Stimulated activated naive CD8-positive, alpha-beta T cell treated with anti-CD3 and anti-CD28 coated beads, Interleukin-15, amount 100 ng/mL, for 72 hours (primary cell): ENCODE measurements at regions not wholly inside any gene's neighbourhood (a gene's known extent, or its start where the extent isn't known, plus 50 kb on each side); places are given as distances from the start of the nearest gene placed in this dataset.

Experiments
- ATAC-seq: fragments of 150-1000 bp; cut with Tn5 transposase; 2 replicates; pipeline ENCODE4 v1.10.0; 2021; ENCODE audit warnings: mild to moderate bottlenecking, moderate library complexity
- DNase-seq, 2 donors: peaks; one replicate each; pipeline ENCODE4 v3.0.0; 2021 to 2022
- H3K27ac Mint-ChIP-seq, 2 donors: one replicate each; pipeline ENCODE4 v1.8.0; 2022; ENCODE audit warnings: mild to moderate bottlenecking in 2 of 2, mixed read lengths in 2 of 2, moderate library complexity in 2 of 2
- H3K27me3 Mint-ChIP-seq: one replicate; pipeline ENCODE4 v1.8.0; 2022; ENCODE audit warnings: mixed read lengths
- H3K4me1 Mint-ChIP-seq: one replicate; pipeline ENCODE4 v1.8.0; 2022; ENCODE audit warnings: mild to moderate bottlenecking, mixed read lengths
- H3K4me3 Mint-ChIP-seq, 2 donors: one replicate each; pipeline ENCODE4 v1.8.0; 2022; ENCODE audit warnings: mild to moderate bottlenecking in 2 of 2, mixed read lengths in 2 of 2, moderate library complexity in 1 of 2
- H3K9me3 Mint-ChIP-seq, 2 donors: one replicate each; pipeline ENCODE4 v1.8.0; 2022; ENCODE audit warnings: mixed read lengths in 2 of 2

- Mint-ChIP-seq H3K4me1 (no peaks in the 10 kb centered on the region), H3K9me3 (peaks cover 7 to 10% of the 10 kb centered on the region in 2 donors), H3K27ac (no peak overlapping the region), H3K27me3 (no peaks in the 10 kb centered on the region), H3K4me3 (no peak overlapping the region)
- ATAC-seq (no peak), DNase-seq (no peak)
Measured at GRCh38 chr3:82020282-82020681, 258.8 kb upstream of the GBE1 start.

- no peak for DNase-seq
- Mint-ChIP-seq H3K27me3 (no peaks in the 10 kb centered on the region), H3K4me1 (no peaks in the 10 kb centered on the region), H3K27ac (no peak overlapping the region), H3K9me3 (peaks cover 10 to 13% of the 10 kb centered on the region in 2 donors), H3K4me3 (no peak overlapping the region)
- no peak for ATAC-seq
Measured at GRCh38 chr3:82015241-82015640, 253.8 kb upstream of the GBE1 start.

- H3K4me1 Mint-ChIP-seq, result no peaks in the 10 kb centered on the region
- no peak for DNase-seq
- no peak for ATAC-seq
- H3K4me3 Mint-ChIP-seq, result no peak overlapping the region
- no peak overlapping the region for H3K27ac Mint-ChIP-seq
- peaks cover 10 to 20% of the 10 kb centered on the region in 2 donors for H3K9me3 Mint-ChIP-seq
- H3K27me3 Mint-ChIP-seq, result no peaks in the 10 kb centered on the region
Measured at GRCh38 chr3:82012775-82013174, 251.3 kb upstream of the GBE1 start.

- peaks cover 10 to 20% of the 10 kb centered on the region in 2 donors for H3K9me3 Mint-ChIP-seq
- H3K27me3 Mint-ChIP-seq, result no peaks in the 10 kb centered on the region
- H3K27ac Mint-ChIP-seq, result no peak overlapping the region
- no peaks in the 10 kb centered on the region for H3K4me1 Mint-ChIP-seq
- H3K4me3 Mint-ChIP-seq, result no peak overlapping the region
- no peak for DNase-seq
- no peak for ATAC-seq
Measured at GRCh38 chr3:82011336-82011735, 249.9 kb upstream of the GBE1 start.

- no peak for DNase-seq
- Mint-ChIP-seq H3K27ac (no peak overlapping the region), H3K9me3 (peaks cover 0 to 7% of the 10 kb centered on the region in 2 donors), H3K4me3 (no peak overlapping the region), H3K27me3 (no peaks in the 10 kb centered on the region), H3K4me1 (no peaks in the 10 kb centered on the region)
- ATAC-seq, result no peak
Measured at GRCh38 chr3:82005266-82005665, 243.8 kb upstream of the GBE1 start.

GRCh38 chr3:82004266-82004665, 242.8 kb upstream of the GBE1 start:
- Mint-ChIP-seq H3K27ac (no peak overlapping the region), H3K4me3 (no peak overlapping the region), H3K9me3 (peaks cover 0 to 7% of the 10 kb centered on the region in 2 donors), H3K27me3 (no peaks in the 10 kb centered on the region), H3K4me1 (no peaks in the 10 kb centered on the region)
- no peak for DNase-seq
- no peak for ATAC-seq

- Mint-ChIP-seq H3K27ac (no peak overlapping the region), H3K27me3 (no peaks in the 10 kb centered on the region), H3K4me3 (no peak overlapping the region), H3K4me1 (no peaks in the 10 kb centered on the region), H3K9me3 (no peaks in the 10 kb centered on the region)
- no peak for DNase-seq
- ATAC-seq, result no peak
Measured at GRCh38 chr3:82002986-82003642, 241.7 kb upstream of the GBE1 start.

- H3K27ac Mint-ChIP-seq, result peak overlapping the region in 1 of 2 donors; percentile 10
- ATAC-seq (no peak), DNase-seq (no peak)
- H3K4me1 Mint-ChIP-seq, result no peaks in the 10 kb centered on the region
- H3K4me3 Mint-ChIP-seq, result no peak overlapping the region
- H3K27me3 Mint-ChIP-seq, result no peaks in the 10 kb centered on the region
- no peaks in the 10 kb centered on the region for H3K9me3 Mint-ChIP-seq
Measured at GRCh38 chr3:82002491-82002890, 241.0 kb upstream of the GBE1 start.

GRCh38 chr3:82001276-82001923, 240.0 kb upstream of the GBE1 start:
- Mint-ChIP-seq H3K27me3 (no peaks in the 10 kb centered on the region), H3K9me3 (peaks cover under 1 to 5% of the 10 kb centered on the region in 2 donors), H3K27ac (no peak overlapping the region), H3K4me3 (no peak overlapping the region), H3K4me1 (no peaks in the 10 kb centered on the region)
- no peak for DNase-seq
- ATAC-seq, result no peak

GRCh38 chr3:82000773-82001172, 239.3 kb upstream of the GBE1 start:
- H3K27me3 Mint-ChIP-seq, result no peaks in the 10 kb centered on the region
- DNase-seq (no peak), ATAC-seq (no peak)
- H3K9me3 Mint-ChIP-seq, result peaks cover 6 to 11% of the 10 kb centered on the region in 2 donors
- no peaks in the 10 kb centered on the region for H3K4me1 Mint-ChIP-seq
- H3K27ac Mint-ChIP-seq, result no peak overlapping the region
- no peak overlapping the region for H3K4me3 Mint-ChIP-seq

- no peaks in the 10 kb centered on the region for H3K27me3 Mint-ChIP-seq
- H3K4me3 Mint-ChIP-seq, result no peak overlapping the region
- no peak for DNase-seq
- ATAC-seq, result no peak
- no peaks in the 10 kb centered on the region for H3K4me1 Mint-ChIP-seq
- H3K27ac Mint-ChIP-seq, result no peak overlapping the region
- H3K9me3 Mint-ChIP-seq, result peaks cover 6 to 15% of the 10 kb centered on the region in 2 donors
Measured at GRCh38 chr3:82000350-82000749, 238.9 kb upstream of the GBE1 start.

GRCh38 chr3:81998907-81999306, 237.5 kb upstream of the GBE1 start:
- H3K4me3 Mint-ChIP-seq, result no peak overlapping the region
- no peak overlapping the region for H3K27ac Mint-ChIP-seq
- no peak for ATAC-seq
- no peaks in the 10 kb centered on the region for H3K4me1 Mint-ChIP-seq
- peaks cover 6 to 15% of the 10 kb centered on the region in 2 donors for H3K9me3 Mint-ChIP-seq
- no peaks in the 10 kb centered on the region for H3K27me3 Mint-ChIP-seq
- DNase-seq, result no peak

- DNase-seq (no peak), ATAC-seq (no peak)
- Mint-ChIP-seq H3K27ac (no peak overlapping the region), H3K9me3 (peaks cover 6 to 15% of the 10 kb centered on the region in 2 donors), H3K4me1 (no peaks in the 10 kb centered on the region), H3K27me3 (no peaks in the 10 kb centered on the region), H3K4me3 (no peak overlapping the region)
Measured at GRCh38 chr3:81998139-81998755, 236.8 kb upstream of the GBE1 start.

- H3K9me3 Mint-ChIP-seq, result peaks cover 6 to 15% of the 10 kb centered on the region in 2 donors
- H3K4me1 Mint-ChIP-seq, result no peaks in the 10 kb centered on the region
- no peak overlapping the region for H3K27ac Mint-ChIP-seq
- H3K4me3 Mint-ChIP-seq, result no peak overlapping the region
- H3K27me3 Mint-ChIP-seq, result no peaks in the 10 kb centered on the region
- ATAC-seq (no peak), DNase-seq (no peak)
Measured at GRCh38 chr3:81997390-81997789, 235.9 kb upstream of the GBE1 start.

- Mint-ChIP-seq H3K27ac (no peak overlapping the region), H3K4me3 (no peak overlapping the region), H3K27me3 (no peaks in the 10 kb centered on the region), H3K9me3 (peaks cover 6 to 15% of the 10 kb centered on the region in 2 donors), H3K4me1 (no peaks in the 10 kb centered on the region)
- no peak for DNase-seq
- no peak for ATAC-seq
Measured at GRCh38 chr3:81995329-81995728, 233.9 kb upstream of the GBE1 start.

- no peak for ATAC-seq
- H3K27ac Mint-ChIP-seq, result no peak overlapping the region
- no peaks in the 10 kb centered on the region for H3K4me1 Mint-ChIP-seq
- H3K27me3 Mint-ChIP-seq, result no peaks in the 10 kb centered on the region
- H3K4me3 Mint-ChIP-seq, result no peak overlapping the region
- H3K9me3 Mint-ChIP-seq, result no peaks in the 10 kb centered on the region
- no peak for DNase-seq
Measured at GRCh38 chr3:81989758-81990157, 228.3 kb upstream of the GBE1 start.
